Fibroblast of mammary gland (primary cell): ENCODE measurements at regions not wholly inside any gene's neighbourhood (a gene's known extent, or its start where the extent isn't known, plus 50 kb on each side); places are given as distances from the start of the nearest gene placed in this dataset.

Experiments
- DNase-seq: peaks from one replicate; pipeline ENCODE4 v3.0.0-alpha.2; 2010; ENCODE audit warnings: low read depth
- H3K4me3 ChIP-seq: 2 replicates; pipeline ENCODE4 v1.5.1; 2011; ENCODE audit warnings: low read depth, mild to moderate bottlenecking, low read length, moderate library complexity; ENCODE audit not compliant: control insufficient read depth
- TF ChIP-seq, protein P1 (sequence below): conservative IDR thresholded peaks from 2 replicates; pipeline ENCODE4 v1.5.1; 2011; ENCODE audit warnings: low read depth, low read length, inconsistent platforms; ENCODE audit not compliant: control insufficient read depth, insufficient read depth

DNA sequence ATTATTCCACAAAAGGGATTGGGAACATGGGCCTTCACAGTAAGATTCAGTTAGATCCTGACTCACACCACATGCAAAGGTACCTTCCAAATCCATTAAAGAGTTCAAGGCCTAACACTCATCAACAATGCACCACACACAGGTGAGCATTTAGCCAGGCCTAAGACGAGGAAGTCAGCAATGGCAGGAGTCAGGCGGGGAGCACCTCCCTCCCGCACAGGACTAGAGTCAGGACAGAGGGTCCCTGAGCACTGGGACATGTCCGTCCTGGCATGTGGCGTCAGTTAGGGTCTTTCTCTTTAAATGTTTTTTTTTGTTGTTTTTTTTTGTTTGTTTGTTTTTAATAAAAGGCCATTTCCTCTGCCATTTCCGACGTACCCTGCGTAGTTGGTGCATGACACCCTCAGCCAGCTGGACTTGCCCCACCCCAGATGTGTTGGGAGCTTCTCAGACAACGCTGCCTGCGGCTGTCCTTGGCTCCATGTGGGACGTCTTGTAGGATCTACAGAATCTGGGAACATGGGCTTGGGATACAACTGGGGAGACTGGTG is 1458.6 kb downstream of the BRD1 start:
- DNase-seq: no peak
- TF ChIP-seq, protein P1, sequence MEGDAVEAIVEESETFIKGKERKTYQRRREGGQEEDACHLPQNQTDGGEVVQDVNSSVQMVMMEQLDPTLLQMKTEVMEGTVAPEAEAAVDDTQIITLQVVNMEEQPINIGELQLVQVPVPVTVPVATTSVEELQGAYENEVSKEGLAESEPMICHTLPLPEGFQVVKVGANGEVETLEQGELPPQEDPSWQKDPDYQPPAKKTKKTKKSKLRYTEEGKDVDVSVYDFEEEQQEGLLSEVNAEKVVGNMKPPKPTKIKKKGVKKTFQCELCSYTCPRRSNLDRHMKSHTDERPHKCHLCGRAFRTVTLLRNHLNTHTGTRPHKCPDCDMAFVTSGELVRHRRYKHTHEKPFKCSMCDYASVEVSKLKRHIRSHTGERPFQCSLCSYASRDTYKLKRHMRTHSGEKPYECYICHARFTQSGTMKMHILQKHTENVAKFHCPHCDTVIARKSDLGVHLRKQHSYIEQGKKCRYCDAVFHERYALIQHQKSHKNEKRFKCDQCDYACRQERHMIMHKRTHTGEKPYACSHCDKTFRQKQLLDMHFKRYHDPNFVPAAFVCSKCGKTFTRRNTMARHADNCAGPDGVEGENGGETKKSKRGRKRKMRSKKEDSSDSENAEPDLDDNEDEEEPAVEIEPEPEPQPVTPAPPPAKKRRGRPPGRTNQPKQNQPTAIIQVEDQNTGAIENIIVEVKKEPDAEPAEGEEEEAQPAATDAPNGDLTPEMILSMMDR: no peak
- H3K4me3 ChIP-seq: no peak overlapping the region

DNA sequence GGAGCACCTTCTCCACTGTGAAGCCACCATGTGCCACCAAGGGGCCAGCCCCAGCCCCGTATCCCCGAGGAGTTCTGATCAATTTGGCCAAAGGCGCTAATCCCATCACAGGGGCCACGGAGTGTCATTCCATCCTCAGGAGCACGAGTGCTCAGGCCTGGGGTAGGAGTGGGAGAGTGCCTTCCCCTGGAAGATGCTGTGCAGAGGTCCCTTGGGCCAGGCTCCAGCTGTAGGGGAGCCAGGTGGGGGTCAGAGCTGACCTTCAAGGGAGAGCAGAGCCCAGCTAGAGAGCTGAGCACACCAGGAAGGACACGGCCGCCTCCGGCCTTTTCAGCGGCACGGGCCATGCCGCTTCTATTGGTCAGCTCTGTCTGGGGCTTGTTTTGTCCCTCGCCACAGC is 1459.9 kb downstream of the BRD1 start:
- H3K4me3 ChIP-seq: no peak overlapping the region
- TF ChIP-seq, protein P1: no peak
- no peak for DNase-seq

DNA sequence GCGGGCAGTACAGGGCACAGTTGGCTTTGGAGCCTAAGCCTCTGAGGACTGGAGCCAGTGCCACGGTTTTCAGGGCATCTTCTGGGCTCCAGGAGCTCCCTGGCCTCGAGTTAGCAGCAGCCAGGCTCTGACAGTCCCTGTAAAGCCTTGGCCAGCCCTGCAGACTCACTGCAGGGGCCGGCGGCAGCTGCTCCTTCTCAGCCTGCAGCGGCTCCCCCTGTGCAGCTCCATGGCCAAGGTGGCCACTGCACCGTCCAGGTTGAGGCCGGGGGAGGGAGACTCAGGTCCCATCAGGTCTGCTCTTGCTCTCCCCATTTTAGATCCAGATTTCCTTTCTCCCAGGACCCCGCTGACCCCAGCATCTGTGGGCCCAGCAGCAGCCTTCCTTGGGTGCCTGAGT is 1461.1 kb downstream of the BRD1 start:
- TF ChIP-seq, protein P1: no peak
- no peak for DNase-seq
- no peak overlapping the region for H3K4me3 ChIP-seq

DNA sequence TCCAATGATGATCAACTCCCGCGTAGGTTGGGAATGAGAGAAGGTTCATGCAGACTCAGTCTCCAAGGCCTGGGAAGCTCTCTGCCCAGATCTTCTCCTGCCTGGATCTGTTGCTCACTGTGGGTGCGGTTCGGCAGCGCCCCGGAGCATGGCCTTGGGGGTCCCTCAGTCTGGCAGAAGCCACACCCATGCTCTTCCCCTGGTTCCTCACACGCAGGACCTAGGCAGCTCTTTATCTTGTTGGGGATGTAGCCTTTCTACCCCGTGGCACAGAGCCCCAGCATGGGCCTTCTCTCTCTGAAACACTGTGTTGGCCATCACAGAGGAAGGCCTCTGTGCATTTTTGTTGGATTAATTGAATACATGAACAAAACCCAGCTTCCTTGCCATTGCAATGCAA is 1461.6 kb downstream of the BRD1 start:
- TF ChIP-seq, protein P1: no peak
- H3K4me3 ChIP-seq: no peak overlapping the region
- DNase-seq: no peak

DNA sequence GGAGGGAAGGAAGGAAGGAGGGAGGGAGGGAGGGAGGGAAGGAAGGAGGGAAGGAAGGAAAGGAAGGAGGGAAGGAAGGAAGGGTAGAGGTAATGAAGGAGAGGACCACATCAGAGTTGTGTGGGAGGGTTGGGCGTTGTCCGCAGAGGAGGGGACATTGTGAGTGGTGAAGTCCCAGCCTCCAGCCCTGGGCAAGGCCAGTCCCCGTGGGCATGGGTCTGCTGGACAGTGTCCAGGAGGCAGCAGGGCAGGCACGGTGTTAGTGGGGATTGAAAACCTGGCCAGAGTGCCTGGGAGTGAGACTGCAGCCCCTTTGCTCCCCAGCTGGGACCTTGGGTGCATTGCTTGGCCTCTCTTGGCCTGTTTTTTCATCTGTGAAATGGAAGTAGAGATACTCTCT is 1462.3 kb downstream of the BRD1 start:
- TF ChIP-seq, protein P1: no peak
- H3K4me3 ChIP-seq: no peak overlapping the region
- no peak for DNase-seq

- no peak for DNase-seq
- no peak overlapping the region for H3K4me3 ChIP-seq
- TF ChIP-seq, protein P1: no peak
These were observed 1464.8 kb downstream of the BRD1 start for GRCh38 chr22:48362721-48363404.

DNA sequence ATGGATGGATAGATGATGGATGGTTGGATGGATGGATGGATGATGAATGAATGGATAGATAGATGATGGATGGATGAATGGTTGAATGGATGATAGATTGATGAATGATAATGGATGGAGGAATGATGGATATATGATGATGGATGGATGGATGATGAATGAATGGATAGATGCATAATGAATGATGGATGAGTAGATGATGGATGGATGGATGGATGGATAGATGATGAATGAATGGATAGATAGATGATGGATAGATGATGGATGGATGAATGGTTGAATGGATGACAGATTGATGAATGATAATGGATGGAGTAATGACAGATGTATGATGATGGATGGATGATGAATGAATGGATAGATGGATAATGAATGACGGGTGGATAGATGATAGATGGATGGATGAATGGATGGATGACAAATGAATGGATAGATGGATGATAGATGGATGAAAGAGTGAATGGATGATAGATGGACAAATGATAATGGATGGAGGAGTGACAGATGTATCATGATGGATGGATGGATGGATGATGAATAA is 1466.5 kb downstream of the BRD1 start:
- DNase-seq: no peak
- TF ChIP-seq, protein P1: no peak
- no peak overlapping the region for H3K4me3 ChIP-seq
